HG02759 (cell line): ENCODE measurements at regions not wholly inside any gene's neighbourhood (a gene's known extent, or its start where the extent isn't known, plus 50 kb on each side); places are given as distances from the start of the nearest gene placed in this dataset.
A peak's percentile ranks its signal among the peaks of the same experiment; 100 is the strongest.

Experiments
- ATAC-seq: cut with Tn5 transposase; IDR thresholded peaks from one replicate; pipeline ENCODE4 v1.9.1; 2021; ENCODE audit warnings: mild to moderate bottlenecking, moderate library complexity; ENCODE audit not compliant: unreplicated experiment

DNA sequence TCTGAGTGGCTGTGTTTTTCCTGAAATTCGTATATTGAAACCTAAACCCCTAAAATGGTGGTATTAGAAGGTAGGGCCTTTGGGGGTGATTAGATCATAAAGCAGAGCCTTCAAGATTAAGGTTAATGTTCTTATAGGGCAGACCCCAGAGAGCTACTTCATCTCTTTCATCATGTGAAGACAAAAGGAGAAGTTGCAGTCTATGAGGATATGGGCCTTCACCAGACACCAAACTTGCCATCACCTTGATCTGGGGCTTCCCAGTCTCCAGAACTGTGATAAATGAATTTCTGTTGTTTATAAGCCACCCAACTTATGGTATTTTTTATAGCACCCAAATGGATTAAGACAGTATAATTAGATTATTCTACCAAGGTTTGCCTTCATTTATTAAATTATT, 275.0 kb upstream of the ATP2B1 start:
- ATAC-seq: no peak

GRCh38 chr12:89980236-89980635, 271.6 kb upstream of the ATP2B1 start:
- no peak for ATAC-seq

- no peak for ATAC-seq
Measured at GRCh38 chr12:89977405-89978085, 268.9 kb upstream of the ATP2B1 start.

GRCh38 chr12:89976866-89977265, 268.2 kb upstream of the ATP2B1 start:
- no peak for ATAC-seq

- ATAC-seq: no peak
Measured at GRCh38 chr12:89975574-89975973, 266.9 kb upstream of the ATP2B1 start.

GRCh38 chr12:89971880-89972279, 263.2 kb upstream of the ATP2B1 start:
- no peak for ATAC-seq

DNA sequence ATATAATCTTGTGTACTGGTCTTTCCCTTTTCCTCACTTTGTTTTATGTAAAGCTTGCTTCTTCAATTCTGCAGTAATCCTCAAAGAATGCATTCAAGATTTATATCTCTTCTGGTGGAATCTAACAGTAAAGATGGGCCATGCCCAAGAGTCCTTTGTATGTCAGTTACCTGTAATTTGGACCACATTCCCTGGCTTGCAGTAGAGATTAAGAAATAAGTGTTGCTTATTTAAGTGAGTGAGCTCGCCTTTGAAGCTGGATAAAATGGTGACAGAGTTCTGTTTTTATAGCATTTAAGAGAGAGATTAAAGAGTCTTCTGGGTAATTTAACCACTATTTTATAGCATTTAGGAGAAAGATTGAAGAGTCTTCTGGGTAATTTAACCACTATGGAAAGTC, 262.1 kb upstream of the ATP2B1 start:
- ATAC-seq: no peak

DNA sequence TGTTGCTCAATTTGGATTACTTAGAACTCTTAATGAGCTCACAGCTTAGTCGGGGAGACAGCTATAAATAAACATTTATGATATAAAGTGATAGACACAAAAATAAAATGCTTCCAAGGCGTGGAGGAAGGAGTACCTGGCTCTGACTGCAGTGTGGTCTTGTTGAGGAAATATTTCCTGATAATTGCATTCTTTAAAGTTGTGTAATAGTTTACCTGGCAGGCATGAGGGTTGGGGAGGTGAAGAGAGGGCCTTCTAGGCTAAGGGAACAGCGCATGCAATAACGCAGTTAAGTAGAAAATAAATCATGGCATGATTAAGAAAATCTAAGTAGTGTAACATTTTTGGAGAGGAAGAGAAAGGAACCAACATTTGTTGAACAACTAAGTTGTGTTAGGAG, 260.5 kb upstream of the ATP2B1 start:
- ATAC-seq: no peak

DNA sequence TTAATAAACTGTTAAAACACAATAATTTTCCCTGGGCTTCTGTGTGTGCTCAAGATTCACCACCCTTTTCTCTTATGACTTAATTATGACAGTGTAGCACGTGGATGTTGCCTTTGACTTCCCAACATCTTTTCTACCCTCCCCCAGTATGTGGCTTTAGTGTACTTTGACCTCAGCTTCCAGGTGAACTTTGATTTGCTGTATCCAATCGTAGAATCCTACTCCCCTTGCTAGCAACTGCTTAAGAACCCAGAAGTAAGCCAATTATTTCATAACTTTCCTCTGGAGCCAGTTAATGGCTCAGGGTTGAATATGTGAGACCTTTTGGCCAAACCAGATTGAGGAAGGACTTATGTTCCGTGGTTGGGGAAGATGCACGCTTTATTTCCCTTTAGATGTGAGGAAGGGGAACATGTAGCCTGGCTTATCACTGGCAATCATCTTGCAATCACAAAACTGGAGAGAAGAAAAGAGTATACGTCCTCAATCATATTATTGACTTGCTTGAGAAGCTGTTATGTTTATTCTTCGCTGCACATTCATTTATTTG, 259.6 kb upstream of the ATP2B1 start:
- no peak for ATAC-seq

- ATAC-seq: no peak
Measured at GRCh38 chr12:89966495-89967240, 258.0 kb upstream of the ATP2B1 start.

DNA sequence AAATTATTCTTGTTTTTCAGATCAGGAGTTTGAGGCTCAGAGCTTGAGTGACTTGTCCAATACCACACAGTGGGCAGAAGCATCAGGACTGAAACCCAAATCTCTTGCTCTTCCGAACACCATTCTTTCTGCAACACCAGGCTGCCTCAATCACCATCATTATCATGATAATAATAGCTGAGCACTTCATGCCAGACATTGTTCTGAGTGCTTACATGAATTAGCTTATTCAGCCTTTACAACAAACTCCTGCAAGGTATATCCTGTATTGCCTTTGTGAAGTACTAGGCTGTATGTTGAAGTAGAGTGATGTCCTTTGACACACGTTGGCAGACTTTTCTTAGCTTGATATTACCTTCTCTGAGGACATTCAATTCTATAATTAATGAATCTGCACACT, 257.4 kb upstream of the ATP2B1 start:
- ATAC-seq: no peak

DNA sequence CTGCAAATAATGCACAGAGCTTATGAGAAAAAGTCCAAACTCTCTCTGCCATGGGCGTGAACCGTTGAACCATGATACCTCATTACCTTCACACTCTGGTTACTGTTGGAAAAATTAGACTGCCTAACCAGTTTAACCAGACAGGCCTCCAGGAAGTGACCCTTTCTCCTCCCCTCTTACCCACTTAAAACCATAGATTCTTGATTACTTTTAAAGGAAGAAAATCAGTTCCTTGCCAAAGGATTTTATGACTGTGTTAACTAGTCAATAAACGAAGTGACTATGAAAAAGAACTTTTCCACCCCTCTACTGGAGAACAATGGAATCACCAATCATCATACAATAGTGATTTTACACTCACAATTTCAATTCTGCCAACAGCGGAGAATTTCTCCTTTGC, 254.0 kb upstream of the ATP2B1 start:
- no peak for ATAC-seq

DNA sequence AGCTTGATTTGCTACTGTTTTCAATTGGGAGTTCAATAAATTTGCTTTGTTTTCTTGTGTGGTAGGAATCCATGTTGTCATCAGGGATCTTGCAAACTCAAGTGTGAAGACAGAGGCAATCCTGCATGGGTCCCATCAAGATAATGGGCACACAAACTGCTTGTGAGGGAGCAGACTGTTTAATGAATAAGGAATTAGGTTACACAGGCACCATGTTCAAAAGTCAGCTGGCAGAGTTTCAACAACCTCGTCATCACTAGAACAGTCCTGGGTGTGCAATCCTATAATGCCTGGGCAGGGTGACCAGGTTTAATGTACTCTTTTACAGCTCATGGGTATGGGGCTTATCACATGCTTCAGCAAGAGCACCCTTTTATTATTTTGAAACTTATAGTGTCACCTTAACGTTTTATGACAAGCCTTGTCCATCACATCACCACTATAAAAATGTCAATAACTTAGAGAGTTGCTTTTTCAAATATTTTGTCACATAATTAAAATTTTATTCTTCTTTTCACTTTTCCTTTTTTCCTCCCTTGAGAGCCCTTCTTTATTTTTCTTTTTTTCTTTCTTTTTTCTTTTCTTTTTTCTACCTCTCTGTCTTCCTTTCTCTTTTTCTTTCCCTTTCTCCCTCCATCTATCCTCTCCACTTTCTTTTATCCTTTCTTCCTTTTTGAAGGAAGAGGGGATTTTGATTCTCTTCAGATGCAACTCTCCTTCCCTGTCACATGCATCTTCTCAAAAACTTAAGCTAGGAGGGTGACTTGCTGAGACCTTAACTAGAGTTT, 252.2 kb upstream of the ATP2B1 start:
- ATAC-seq: peak; percentile 38

DNA sequence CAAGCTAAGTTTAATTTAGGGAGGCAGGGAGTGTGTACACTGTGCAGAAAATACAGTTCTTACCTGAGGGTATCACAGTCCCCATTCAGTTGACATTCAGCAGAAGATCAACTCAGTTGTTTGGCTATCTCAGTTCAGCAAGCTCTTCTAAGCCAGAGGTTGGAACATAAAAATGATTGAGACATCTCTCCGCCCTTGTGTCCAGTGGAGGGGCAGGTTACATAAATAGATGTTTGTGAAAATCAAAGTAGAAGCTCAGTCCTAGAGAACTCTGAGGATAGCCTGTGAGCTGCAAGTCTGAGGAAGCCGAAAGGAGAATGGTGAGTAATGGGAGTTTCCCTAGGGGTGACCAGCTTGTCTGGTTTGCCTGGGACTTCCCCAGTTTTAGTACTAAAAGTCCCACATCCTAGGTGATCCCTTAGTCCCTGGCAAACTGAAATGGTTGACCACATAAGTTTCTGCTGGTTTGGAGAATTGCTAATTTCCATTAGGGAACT, 251.4 kb upstream of the ATP2B1 start:
- ATAC-seq: peak; percentile 97

- no peak for ATAC-seq
Measured at GRCh38 chr12:89959179-89959578, 250.5 kb upstream of the ATP2B1 start.

DNA sequence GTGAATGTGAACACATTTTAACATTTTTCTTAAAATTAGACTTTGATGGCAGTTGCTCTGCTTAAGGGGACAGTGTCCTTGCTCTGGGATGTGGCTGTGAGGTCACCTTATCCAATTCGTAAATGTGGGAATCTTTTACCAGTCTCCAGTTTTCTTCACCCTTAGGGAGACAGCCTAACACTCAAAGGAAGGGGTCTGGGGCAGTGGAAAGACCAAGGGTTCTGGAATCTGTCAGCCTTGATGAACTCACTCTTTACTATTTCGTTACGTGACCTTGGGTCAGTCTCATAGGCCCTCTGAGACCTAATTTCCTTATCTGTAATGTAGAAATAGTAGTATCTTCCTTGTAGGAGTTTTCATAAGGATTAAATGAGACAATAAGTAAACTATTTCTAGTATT, 245.6 kb upstream of the ATP2B1 start:
- no peak for ATAC-seq

GRCh38 chr12:89951694-89952060, 243.0 kb upstream of the ATP2B1 start:
- ATAC-seq: no peak

DNA sequence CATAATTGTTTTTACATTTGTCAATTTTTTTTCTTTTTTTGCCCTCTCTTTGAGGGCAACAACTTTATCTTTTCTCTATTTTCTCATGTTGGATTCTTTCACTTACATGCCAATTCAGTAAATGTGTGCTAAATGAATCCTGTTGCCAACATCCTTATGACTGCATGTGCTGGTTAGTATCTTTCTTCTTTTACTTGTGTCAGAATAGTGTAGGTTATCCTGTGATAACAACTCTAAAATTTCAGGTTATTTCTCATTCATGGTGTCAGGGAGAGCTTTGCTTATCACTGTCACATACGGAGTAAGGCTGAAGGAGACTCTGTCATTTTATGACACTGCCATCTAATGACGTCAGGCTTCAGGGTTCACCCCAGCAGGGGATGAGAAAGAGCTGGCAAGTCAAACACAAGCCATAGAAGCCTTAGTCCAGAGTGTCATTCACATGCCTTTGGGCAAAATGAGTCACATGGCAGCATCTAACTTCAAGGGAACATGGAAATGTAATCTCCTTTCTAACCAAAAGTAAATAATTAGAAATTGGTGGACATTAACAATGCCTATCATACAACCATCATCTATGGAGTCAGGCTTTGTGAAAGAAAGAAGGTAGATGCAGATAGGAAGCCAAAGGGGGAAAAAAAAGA, 242.5 kb upstream of the ATP2B1 start:
- ATAC-seq: no peak

GRCh38 chr12:89950421-89950820, 241.8 kb upstream of the ATP2B1 start:
- ATAC-seq: peak; percentile 54

DNA sequence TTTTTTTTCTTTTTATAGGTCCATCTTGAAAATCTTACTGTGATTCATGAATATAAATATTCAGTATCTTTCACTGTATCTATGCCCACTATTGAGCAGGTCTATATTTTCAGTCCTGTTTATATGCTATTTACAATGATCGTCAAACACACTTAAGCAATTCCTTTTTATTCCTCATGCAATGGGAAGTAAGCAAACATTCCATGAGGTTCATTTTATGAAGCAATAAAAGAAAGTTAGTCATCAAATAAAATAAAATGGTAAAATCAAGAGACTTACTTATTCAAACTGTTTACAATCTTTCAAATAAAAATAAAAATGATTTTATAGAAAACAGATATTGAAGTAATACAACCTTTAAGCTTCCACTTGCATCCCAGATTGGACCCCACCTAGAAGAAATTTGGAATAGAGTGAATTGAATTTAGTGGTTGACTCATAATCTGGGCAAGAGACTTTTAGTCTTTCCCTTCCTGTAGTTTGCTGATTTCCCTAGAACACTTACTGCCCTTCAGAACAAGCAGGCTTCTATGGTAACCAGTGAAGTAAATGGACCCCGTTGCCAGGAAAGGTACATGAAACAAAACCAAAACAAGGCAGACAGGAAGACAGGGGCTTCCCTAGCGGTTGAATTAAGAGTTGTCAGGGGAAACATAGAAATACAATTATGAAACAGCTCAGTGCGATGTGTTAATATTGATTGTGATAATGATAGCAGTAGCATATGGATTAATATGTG, 241.0 kb upstream of the ATP2B1 start:
- peak; percentile 93 for ATAC-seq
